Thyroid gland (tissue), 4 donors: ENCODE measurements at regions not wholly inside any gene's neighbourhood (a gene's known extent, or its start where the extent isn't known, plus 50 kb on each side); places are given as distances from the start of the nearest gene placed in this dataset.

Source experiments
- POLR2A ChIP-seq, 2 donors: fragments of 450-650 bp; IDR thresholded peaks; one replicate each; pipeline ENCODE4 v1.6.1; 2017; ENCODE audit warnings: antibody characterized with exemption in 2 of 2, mild to moderate bottlenecking in 2 of 2, moderate library complexity in 1 of 2
- TF ChIP-seq, protein P1 (sequence below), 6 experiments: fragments of 200-600 bp in 3 of 6; fragments of 450-650 bp in 3 of 6; sonication (generic) in 3 of 6; IDR thresholded peaks; one replicate each; pipeline ENCODE4 v1.5.1; 2016 to 2019; ENCODE audit warnings: antibody characterized with exemption in 6 of 6, mild to moderate bottlenecking in 2 of 6, inconsistent platforms in 1 of 6, moderate library complexity in 1 of 6

DNA sequence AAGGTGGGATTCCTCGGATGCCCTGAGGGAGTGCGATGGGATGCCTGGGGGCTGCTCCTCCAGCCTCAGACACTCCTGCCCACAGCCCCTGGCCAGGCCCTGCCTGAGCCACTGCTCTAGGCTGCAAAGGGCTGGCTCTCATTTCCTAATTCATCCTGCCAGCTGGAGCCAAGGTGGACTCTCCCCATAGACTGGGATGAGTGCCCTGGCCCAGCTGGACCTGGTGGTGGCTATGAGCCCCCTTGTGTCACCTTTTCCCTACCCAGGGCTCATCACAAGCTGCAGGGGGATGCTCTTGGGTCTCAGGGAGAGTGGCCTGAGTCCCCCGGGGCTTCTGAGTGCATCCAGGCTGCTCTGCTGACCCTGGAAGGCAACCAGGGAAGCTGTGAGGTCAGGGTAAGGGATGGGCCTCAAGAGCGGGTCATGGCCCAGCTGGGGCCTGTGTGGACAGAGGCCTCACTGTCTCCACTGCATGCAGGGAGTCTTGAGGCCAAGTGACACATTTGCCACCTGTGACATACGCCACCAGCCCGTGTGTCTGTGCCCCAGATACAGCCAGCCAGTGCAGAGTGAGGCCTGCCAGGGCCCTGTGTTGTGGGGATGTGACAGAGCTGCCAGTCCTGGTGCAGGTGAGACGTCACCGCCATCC lies 102.7 kb upstream of the IER5L start:
- TF ChIP-seq, protein P1, sequence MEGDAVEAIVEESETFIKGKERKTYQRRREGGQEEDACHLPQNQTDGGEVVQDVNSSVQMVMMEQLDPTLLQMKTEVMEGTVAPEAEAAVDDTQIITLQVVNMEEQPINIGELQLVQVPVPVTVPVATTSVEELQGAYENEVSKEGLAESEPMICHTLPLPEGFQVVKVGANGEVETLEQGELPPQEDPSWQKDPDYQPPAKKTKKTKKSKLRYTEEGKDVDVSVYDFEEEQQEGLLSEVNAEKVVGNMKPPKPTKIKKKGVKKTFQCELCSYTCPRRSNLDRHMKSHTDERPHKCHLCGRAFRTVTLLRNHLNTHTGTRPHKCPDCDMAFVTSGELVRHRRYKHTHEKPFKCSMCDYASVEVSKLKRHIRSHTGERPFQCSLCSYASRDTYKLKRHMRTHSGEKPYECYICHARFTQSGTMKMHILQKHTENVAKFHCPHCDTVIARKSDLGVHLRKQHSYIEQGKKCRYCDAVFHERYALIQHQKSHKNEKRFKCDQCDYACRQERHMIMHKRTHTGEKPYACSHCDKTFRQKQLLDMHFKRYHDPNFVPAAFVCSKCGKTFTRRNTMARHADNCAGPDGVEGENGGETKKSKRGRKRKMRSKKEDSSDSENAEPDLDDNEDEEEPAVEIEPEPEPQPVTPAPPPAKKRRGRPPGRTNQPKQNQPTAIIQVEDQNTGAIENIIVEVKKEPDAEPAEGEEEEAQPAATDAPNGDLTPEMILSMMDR (IDR thresholded peaks at IDR 0.05) = no peak
- TF ChIP-seq POLR2A (IDR thresholded peaks at IDR 0.05) = no peak
